NCI-H446 (cell line): ENCODE measurements at regions not wholly inside any gene's neighbourhood (a gene's known extent, or its start where the extent isn't known, plus 50 kb on each side); places are given as distances from the start of the nearest gene placed in this dataset.
"Not testable (repeated sequence)": the region's sequence is repeated elsewhere in the genome, so short reads cannot be mapped to it uniquely, and the experiment has no call there.

Experiments
- DNase-seq, 2 experiments: peaks; one replicate each; lab custom pipeline; 2025; lab: John Stamatoyannopoulos, UW

- not testable (repeated sequence) for DNase-seq
Observed at GRCh38 chr21:9836547-9836946, 684.8 kb upstream of the TPTE start.

GRCh38 chr21:9837001-9837400 lies 684.4 kb upstream of the TPTE start:
- DNase-seq, result not testable (repeated sequence)

GRCh38 chr21:9837526-9837925 lies 683.9 kb upstream of the TPTE start:
- DNase-seq, result not testable (repeated sequence)

DNA sequence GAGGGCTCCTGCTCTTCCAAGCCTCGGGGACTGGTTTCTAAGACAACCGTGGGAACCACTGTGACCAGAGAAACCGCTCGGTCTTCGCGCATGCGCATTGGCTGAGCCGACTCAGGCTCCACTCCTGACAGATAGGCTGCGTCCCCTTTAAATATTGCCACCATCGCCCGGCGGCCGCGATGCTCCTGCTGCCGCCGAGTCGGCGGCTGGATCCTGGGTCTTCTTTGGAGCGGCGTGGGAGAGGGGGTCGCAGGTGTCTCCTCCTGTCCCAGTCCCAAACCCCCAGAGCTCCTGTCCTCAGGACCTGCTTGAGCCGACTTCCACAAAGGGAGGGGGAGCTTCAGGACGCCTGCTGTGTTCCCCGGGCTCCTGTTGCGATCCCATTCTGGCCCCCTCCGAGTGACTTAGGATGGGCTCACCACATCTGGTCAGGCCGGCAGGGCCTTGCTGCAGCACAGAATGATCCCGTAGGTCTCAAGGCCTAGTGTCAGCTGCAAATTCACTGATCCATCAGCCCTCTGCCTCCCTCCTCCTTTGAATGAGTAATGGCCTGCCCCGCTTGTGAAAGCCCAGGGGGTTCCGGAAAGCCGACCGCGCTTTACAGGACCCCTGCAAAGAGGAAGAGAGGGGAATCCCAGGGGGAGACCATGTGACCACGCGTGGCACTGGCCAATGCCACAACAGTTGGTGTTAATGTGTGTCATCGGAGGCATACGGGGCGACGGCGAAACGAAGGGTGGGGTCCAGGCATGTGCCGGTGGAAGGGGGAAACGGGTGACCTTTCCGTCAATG lies 683.2 kb upstream of the TPTE start:
- DNase-seq, result peak in 1 of 2 experiments; percentile 61

- no peak for DNase-seq
Observed at GRCh38 chr21:9838738-9839642, 682.4 kb upstream of the TPTE start.

DNA sequence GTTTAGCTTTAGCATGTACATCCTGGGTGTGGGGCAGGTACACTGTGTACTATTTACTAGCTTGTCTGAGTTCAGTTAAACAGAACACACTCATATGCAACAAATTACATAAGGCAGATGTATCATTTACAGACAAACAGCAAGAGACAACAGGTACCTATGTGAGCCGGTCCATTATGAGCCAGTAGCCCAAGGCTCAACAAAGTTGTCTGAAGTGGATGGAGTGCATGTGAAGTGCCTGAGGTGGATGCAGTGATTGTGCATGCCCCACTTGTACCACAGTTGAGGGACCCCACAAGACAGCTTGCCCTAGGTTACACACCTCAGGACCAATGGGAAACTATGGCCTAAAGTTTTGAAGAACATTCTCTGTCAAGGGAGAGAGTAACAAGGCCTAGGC lies 677.3 kb upstream of the TPTE start:
- not testable (repeated sequence) for DNase-seq

DNA sequence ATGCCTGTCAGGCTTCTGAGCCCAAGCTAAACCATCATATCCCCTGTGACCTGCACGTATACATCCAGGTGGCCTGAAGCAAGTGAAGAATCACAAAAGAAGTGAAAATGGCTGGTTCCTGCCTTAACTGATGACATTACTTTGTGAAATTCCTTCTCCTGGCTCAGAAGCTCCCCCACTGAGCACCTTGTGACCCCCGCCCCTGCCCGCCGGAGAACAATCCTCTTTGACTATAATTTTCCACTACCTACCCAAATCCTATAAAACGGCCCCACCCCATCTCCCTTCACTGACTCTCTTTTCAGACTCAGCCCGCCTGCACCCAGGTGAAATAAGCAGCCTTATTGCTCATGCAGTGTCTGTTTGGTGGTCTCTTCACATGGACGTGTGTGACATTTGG lies 673.9 kb upstream of the TPTE start:
- DNase-seq, result not testable (repeated sequence)

GRCh38 chr21:9851166-9851565 lies 670.2 kb upstream of the TPTE start:
- DNase-seq, result not testable (repeated sequence)

DNA sequence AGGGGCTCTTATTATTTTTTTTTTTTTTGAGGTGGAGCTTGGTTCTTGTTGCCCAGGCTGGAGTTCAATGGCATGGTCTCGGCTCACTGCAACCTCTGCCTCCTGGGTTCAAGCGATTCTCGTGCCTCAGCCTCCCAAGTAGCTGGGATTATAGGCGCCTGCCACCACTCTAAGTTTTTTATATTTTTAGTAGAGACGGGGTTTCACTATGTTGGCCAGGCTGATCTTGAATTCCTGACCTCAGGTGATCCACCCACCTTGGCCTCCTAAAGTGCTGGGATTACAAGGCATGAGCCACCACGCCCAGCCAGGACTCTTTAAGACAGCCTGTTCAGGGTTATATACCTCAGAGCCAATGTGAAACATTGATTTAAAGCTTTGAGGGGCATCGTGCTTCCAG lies 669.7 kb upstream of the TPTE start:
- DNase-seq, result not testable (repeated sequence)

DNA sequence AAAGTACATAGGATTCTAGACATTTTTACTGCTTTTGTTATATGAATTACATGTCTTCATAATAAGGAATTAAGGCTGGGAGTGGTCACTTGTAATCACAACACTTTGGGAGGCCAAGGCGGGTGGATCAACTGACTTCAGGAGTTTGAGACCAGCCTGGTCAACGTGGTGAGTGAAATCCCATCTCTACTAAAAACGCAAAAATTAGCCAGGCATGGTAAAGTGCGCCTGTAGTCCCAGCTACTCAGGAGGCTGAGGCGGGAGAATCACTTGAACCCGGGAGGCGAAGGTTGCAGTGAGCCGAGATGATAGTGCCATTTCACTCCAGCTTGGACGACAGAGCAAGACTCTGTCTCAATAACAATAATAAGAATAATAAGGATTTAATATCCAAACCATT lies 663.8 kb upstream of the TPTE start:
- DNase-seq, result not testable (repeated sequence)

DNA sequence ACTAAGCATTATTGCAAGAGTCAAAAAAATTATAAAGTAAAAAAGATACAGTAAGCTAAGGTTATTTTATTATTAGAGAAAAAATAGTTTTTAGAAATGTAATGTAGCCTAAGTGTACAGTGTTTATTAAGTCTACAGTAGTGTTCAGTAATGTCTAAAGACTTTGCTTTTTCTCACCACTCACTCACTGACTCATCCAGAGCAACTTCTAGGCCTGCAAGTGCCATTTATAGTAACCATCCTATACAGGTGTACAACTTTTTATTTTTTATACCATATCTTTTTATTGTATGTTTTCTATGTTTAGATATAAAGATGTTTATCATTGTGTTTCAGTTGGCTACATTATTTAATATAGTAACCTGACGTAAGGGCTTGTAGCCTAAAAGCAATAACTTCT lies 661.5 kb upstream of the TPTE start:
- DNase-seq, result not testable (repeated sequence)

GRCh38 chr21:9862456-9862855 lies 658.9 kb upstream of the TPTE start:
- not testable (repeated sequence) for DNase-seq

GRCh38 chr21:9867815-9868214 lies 653.6 kb upstream of the TPTE start:
- not testable (repeated sequence) for DNase-seq

DNA sequence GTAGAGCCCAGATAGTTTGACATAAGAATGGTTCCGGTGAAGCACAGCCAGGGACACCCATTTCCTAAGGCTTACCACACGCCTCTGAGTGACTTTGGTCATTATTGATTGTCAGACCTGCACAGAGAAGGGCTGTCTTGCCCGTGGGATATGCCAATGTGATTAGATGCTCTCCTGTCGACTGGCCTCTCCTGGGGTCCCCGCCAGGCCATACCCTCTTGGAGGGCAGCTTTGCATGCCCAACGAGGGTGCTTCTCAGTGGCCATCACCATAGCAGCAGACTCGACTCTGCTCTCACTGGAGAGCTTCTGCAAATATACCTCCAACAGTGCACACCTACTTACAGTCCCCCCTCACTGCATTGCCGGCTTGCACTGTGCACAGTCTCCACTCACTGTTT lies 648.3 kb upstream of the TPTE start:
- not testable (repeated sequence) for DNase-seq

DNA sequence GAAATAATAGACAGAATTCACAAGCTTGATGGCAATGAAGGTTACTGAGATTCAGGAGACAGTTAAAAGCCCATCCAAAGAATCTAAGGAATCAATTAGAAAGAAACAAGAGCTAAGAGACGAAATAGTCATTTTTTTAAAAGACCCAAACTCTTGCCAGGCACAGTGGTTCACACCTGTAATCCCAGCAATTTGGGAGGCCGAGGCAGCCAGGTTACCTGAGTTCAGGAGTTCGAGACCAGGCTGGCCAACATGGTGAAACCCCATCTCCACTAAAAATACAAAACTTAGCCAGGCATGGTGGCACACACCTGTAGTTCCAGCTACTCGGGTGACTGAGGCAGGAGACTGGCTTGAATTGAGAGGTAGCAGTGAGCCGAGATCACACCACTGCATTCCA lies 647.2 kb upstream of the TPTE start:
- not testable (repeated sequence) for DNase-seq

DNA sequence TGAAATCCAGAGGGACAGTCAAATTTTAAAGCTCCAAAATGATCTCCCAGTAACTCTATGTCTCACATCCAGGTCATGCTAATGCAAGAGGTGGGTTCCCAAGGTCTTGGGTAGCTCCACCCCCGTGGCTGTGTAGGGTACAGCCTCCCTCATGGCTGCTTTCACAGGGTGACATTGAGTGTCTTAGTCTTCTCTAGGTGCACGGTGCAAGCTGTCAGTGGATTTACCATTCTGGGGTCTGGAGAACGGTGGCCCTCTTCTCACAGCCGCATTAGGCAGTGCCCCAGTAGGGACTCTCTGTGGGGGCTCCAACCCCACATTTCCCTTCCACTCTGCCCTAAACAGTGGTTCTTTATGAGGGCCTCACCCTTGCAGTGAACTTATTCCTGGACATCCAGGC lies 640.0 kb upstream of the TPTE start:
- DNase-seq, result not testable (repeated sequence)

DNA sequence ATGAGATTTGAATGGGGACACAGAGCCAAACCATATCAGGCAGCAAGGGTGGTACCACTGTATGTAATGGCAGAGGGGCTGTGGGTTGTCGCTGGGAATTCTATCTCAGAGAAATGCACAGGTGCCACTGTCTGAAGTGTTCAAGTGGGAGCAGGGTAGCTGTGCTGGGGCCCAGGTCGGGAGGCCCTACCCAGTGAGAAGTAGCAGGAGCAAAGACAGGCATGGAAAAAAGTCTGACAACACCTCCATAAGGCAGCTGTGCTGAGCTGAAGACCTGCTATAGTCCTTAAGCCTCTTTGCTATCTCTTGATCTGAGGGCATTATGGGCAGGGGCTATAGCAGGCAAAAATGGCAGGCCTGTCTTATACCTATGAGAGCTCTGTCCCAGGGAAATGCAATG lies 638.3 kb upstream of the TPTE start:
- DNase-seq, result not testable (repeated sequence)

GRCh38 chr21:9883571-9884282 lies 637.7 kb upstream of the TPTE start:
- not testable (repeated sequence) for DNase-seq

DNA sequence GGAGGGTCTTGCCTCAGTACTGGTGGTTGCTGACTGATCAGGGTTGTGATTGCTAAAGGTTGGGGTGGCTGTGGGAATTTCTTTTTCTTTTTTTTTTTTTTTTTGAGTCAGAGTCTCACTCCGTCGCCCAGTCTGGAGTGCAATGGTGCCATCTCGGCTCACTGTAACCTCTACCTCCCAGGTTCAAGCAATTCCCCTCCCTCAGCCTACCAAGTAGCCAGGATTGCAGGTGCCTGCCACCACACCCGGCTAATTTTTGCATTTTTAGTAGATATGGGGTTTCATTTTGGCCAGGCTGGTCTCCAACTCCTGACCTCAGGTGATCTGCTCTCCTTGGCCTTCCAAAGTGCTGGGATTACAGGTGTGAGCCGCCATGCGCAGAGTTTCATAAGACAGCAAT lies 632.9 kb upstream of the TPTE start:
- DNase-seq, result not testable (repeated sequence)

DNA sequence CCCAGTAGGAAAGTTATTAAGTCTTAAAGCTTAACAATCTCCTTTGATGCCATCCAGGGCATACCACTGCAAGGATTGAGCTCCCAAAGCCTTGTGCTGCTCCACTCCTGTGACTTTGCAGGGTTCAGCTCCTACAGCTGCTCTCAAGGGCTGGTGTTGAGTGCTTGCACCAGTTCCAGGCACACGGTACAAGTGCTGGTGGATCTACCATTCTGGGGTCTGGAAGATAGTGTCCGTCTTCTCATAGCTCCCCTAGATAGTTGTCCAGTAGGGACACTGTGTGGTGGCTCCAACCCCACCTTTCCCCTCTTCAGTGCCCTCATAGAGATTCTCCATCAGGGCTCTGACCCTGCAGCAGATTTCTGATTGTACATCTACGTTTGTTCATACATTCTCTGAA lies 617.8 kb upstream of the TPTE start:
- DNase-seq, result not testable (repeated sequence)

DNA sequence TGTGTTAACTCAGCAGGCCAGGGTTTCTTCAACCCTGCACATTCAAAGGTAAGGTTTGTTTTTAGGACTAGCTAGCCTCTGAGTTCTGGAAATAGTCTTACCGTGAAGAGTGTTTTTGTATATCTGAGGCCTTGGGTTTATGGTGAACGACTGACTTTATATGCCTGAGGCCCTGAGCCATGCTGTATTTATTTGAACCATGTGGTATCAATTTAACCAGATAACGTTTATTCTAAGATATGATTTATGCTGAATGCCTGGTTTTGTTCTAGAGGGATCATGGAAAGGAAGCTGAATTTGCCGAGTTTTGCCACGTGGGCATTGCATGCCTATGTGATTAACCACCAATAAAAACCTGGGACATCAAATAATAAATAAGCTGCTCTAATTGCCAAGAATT lies 607.2 kb upstream of the TPTE start:
- not testable (repeated sequence) for DNase-seq

GRCh38 chr21:9919446-9919845 lies 601.9 kb upstream of the TPTE start:
- DNase-seq, result not testable (repeated sequence)
